SKM-1 (cell line): ENCODE measurements at regions not wholly inside any gene's neighbourhood (a gene's known extent, or its start where the extent isn't known, plus 50 kb on each side); places are given as distances from the start of the nearest gene placed in this dataset.

Source experiments
- DNase-seq: peaks from one replicate; lab custom pipeline; 2025; ENCODE audit not compliant: unreplicated experiment; lab: John Stamatoyannopoulos, UW

DNA sequence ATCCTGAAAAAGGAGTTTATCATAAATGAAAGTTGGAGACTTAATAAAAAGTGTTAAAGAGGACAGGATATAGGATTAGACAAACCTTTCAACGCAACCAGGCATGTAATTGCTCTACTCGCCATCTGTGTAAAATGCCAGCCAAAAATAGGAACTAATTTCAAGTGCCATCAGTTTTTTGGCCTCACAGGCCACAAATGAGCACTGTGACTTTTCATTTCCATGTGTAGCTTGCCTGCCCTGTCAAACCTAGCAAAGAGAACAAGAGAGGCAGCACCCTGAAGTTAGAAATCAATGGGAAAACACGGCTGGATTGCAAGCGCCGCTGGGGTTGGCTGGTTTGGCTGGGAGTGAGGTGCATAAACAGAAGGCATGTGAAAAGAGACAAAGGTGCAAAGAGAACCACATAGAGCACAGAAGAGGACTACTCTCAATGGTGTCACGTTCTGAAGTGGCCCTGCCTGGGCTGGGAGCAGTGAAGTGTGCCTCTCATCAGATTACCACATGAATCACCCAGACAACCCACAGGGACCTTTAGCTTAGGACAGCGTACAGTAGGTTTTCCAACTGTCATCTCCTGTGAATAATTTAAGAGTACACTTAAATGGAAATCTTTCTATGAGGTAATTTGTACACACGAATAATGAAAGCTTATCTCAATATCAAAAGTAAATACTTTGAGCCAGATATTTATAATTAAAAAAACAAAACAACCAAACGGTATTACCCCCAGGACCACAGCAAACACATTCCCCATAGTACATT, 78.0 kb upstream of the NHSL1 start:
- no peak for DNase-seq

DNA sequence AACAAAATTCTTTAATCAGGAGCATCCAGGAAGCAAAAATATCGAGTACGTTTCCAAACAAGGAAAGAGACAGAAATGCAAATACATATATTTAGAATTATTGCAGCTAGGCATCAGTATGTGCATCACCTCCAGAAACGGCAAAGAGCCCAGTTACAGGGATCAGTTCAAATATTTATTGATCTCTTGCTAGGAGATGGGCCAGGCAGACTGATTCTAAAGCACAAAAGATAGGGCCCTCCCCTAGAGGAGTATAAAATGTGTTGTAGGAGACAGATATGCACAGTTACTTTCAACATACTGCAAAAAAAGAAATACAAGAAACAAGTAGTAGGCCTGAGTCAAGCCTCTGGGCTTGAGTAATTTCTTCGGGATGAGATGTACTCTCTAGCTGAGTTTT, 80.7 kb upstream of the NHSL1 start:
- no peak for DNase-seq

DNA sequence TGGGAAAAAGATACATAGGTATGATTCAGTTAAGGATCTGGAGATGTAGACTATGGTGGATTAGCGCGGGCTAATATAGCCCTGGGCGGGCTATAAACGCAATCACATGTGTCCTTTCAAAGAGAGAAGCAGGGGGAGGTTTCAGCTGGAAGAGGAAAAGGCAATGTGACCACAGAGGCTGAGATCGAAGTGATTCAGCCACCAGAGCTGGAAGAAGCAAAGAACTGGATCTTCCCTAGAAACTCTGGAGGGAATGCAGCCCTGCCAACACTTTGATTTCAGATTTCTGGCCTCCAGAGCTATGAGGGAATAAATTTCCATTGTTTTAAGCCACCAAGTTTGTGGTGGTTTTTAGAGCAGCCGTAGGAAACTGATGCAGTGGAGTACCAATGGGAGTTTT, 81.5 kb upstream of the NHSL1 start:
- no peak for DNase-seq

DNA sequence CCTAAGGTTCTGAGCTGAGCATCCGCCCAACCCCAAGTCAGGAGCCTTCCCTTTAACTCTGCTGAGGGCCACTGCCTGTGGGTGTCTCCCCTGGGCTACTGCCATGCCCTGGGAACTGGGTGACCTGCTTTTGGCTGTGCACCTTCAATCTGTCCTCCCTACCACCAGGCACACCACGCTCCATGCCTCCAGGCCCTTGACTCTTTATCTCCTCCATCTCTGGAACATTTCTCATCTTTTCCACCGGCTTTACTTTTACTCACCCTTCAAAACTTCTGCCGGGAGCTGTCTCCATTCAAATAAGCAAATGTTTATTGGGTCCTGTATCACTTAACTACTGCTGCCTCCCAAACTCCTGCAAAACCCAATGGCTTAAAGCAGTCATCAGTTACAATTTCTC, 83.3 kb upstream of the NHSL1 start:
- DNase-seq: no peak

DNA sequence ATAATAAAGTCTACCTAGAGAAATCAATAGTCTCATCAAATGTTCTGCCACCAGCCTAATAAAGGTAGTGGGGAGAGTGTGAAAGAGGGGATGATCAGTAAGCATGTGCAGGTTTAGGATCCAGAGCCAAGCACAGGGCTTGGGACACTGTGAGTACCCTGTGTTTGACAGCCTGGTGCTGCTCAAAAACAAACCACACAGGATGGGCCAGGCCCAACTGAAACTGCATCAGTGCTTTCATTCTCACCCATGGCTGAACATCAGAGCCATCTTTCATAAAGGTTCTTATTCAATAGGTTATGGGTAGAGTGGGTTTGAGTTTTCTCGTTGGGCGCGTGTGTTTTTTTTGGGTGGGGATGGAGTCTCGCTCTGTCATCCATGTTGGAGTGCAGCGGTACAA, 87.3 kb upstream of the NHSL1 start:
- DNase-seq: no peak

DNA sequence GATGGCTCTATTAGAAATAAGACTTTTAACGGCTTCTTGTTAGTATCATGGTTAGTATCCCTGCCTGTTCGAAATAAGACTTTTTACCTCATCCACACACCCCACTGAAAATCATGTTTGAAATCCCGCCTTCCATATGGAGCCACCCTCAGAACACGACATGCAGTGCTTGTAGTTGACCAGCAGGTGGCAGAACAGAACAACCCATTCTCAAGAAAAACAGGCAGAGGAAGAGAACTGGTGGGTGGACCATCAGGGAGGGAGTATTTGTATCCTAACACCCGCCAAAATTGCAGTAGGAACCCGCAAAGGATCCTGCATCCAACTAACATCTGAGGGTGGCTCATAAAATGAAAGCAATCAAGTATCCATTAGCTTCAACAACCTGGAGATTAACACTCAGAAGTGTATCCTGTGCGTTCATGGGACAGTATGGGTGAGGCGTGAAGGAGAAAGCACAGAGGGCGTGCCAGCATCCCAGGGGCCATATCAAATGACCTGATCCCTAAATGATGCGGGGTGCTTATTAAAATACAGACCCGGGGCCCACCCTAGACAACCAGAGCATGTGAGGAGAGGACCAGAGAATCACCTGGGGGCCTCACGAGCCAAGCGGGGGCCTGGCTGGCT, 89.6 kb upstream of the NHSL1 start:
- peak; percentile 51 for DNase-seq

DNA sequence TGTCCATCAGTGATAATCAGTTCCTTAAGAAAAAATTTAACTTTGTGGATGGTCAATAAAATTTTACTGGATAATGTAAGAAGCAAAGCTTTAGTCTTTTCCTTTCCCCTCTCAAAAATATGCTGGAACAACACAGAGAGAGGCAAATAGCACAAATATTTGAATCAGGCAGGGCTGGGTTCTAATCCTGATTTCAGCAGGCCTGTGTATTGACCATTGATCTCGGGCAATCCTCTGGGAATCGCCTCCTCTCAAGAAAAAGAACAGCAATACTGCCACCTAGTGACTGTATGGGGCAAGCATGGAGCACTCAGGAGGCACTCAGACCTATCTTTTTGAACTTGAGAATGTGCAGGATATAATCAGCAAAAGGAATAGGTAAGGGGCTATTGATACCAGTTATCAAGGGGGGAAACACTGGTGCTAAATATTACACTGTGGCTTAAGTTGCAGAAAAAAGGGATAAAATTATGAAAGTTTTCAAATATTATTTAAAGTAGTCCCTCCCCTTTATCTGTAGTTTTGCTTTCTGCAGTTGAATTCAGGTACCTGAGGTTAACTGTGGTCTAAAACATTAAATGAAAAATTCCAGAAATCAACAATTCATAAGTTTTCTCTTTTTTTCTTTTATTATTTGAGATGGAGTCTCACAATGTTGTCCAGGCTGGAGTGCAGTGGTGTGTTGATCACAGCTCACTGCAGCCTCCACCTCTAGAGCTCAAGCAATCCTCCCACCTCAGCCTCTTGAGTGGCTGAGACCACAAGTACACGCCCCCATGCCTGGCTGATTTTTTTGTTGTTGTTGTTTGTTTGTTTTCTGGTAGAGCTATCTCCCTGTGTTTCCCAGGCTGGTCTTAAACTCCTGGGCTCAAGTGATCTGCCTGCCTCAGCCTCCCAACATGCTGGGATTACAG, 91.8 kb upstream of the NHSL1 start:
- DNase-seq: peak; percentile 19

DNA sequence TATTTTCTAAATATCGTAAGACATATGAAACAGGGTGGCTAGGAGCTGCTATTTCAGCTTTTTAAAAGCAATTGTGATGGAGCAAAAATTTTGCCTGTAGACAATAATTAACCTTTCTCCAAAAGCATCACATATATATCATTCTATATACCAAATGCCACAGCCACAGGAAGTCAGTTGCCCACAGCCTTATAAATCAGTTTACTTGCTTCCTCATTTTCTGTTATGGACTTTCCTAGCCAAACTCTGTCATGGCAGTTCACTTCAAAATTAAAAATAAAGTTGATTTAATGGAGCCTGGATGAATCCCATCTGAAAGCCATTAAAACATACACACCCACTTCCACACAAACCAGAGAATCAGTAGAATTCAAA, 93.4 kb upstream of the NHSL1 start:
- peak; percentile 40 for DNase-seq

DNA sequence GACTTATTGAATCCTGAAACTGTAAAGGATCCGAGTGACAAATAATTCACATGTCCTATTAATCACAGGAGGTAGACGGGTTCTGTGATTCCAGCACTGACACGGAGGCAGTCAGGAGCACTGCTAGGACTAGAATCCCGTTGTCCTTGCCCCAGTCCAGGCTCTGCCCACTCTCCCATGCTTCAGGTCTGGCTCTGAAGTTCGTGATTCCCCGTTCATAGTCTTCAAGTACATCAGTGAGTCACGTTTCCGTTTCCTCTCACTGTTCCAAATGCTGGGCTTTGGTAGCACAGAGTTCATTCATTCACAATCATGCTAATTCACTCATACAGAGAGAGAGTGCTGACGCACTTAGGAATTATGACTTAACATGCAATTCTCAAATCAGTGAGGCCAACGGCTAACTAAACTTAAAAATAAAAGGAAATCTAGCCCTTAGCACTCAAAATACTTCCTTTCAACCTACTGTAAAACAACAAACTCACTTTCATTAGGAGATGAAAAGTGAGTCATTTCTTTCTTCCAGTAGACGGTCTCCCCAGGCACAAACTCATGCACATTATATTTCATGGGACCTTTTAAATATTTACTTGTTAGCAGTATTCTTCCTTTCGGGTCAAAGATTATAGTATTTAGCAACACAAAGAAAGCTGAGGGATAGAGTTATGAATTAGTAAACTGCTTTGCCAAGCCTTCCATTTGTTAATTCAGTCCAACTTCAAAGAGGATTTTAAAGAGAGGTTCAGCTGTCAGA, 94.0 kb upstream of the NHSL1 start:
- DNase-seq: peak; percentile 28

DNA sequence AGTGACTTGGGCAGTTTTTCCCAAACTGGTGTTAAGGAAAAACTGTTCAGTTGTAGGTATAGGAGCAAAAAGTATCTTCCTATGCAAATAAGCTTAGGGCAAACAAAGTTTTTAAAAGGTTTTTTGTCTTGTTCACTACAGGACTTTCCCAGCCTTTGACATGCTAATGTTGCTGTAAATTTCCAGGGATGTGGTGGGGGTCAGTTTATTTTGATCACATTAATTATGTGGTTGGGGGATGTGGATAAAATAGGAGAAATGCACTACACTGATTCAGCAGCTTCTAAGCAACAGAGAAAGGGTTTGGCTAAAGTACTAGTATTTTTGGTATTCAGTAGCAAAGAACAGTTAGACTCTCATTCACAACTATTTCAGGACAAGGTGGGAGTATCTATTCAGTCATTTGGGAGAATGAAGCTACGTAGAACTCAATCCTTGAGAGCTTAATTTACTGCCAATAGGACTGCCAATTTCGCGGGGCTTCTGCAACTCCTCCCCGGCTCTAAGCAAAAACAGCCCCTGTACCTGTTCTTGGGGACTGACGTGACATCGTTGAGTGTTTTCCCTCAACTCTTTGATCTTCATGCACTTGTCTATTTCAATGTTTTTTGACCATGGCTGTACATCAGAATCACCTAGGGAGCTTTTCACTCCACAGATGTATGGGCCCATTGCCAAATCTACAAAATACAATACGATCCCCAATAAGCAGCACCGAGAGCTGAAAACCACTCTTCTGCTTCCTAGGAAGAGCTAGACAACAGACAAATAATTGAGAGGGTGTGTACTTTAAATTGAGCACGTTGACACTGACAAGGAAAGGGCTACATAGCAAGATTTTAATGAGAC, 94.8 kb upstream of the NHSL1 start:
- no peak for DNase-seq

DNA sequence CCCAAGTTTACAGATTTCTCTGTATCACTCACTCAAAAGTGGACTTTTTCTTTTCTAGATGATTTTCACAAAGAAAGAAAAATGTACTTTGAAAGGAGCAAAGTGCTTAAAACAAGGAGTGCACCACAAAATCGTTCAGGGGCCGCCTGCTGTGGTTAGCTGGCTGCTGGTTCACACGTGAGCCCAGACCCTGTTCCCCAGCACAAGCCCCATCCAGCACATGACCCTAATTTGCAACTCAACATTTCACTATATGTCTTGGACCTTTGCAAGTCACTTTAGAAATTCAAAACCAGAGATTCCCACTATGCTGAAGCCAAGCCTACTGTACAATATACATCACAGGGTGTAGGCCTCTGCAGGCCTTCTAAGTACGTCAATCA, 95.5 kb upstream of the NHSL1 start:
- DNase-seq: no peak

DNA sequence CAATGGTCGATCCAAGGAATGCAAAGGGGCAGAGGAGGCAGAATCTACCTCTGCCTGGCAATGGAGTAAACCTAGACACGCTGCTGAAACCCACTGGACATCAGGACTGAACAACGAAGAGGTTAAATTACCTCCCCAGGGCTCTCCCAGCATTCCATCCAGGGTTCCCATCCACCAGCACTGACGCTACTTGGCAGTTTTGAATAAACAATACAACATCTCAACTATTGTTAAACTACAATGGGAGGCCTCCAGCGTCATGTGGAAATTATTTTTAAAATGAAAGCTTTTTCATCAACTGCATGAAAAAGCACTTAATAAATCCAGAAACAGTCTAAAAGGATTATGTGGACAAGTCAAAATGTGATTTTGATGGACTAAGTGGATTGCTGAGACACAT, 96.8 kb upstream of the NHSL1 start:
- DNase-seq: no peak

DNA sequence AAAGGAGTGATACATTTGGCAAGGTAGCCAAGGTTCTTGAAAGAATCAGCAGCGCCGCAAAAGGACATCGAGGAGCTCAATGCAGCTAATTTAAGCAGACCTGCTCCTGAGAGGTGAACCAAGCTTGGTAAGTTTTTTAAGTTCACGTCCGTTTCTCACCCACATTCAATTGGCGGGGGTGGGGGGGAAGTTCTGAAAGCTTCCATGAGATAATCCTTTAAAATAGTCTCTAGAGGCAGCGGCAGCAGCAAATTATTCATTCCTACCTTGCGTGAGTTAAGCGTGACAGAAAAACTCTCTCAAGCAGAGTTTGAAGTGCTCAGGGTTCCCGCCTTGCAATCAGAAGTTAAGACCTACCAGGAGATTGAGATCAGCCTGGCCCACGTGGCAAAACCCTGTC, 97.3 kb upstream of the NHSL1 start:
- no peak for DNase-seq

DNA sequence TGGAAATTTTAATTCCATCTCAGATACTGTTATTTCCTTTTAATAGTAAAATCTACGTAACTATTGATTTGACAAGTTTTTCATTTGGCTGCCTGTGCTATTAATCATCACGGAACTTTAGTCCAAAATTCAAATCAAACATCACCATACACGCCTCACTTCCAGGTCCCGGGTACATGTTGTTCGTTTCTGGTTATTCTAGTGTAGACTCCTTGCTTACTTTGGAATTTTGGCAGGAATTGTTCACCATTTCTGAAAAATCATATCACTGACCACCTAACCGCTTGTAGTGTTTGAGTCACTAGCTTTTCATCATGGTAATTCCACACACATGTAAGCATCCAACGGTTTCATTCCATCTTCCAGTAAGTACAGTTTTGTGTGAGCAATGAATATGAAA, 98.0 kb upstream of the NHSL1 start:
- no peak for DNase-seq

DNA sequence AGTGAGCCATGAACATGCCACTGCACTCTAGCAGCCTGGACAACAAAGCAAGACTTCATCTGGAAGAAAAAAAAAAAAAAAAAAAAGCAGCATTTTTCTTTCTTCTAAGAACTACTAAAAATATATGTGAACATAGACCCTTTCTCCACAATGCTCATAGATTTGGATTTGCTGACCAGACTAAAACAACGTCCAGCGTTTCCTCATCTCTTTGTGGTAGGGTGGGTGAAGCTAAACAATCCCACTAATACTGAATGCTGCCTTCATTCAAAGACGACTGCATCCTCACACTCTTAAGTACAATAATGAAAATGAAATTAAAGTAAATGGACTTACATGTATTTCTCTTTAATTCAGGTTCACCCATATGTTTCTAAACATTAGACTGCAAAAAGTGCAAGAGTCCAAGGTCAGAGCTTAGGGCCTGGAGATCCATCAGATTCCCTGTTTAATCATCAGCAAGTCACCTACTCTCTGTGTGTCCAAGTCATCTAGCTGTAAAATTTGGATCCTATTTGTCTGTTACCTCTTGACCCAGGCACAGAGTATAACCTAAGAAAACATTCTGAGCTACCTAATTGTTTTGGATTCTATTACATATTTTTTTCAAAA, 99.4 kb upstream of the NHSL1 start:
- no peak for DNase-seq

DNA sequence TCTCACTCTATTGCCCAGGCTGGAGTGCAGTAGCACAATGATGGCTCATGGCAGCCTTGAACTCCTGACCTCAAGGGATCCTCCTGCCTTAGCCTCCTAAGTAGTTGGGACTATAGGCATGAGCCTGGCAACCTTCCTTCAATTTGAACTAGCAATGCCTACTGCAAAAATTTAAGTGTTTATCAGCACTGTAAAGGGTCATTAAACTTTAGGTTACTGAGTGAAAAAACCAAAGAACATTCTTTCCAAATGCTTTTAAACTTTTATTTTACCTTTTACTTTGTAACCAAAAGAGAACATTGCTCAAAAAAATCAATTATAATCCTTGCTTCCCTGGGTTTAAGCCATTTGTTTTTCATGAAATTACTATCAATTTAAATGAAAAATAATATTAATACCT, 101.0 kb upstream of the NHSL1 start:
- DNase-seq: no peak

DNA sequence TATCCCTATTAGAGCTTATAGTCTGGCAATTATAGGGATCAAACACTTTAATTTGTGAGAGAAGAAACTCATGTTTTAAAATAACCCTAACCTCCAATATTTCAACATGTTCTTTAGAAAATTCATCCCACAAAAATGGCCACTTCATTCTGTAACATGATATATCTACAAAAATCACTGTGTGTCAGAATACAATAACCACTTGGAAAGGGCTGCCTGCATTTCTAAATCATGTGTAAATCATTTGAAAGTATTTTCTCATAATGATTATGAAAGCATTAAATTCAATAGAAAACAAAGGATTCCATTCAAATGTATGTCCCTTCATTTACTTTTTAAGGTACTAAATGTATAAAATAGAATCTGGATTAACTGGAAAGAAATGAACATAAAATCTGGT, 101.4 kb upstream of the NHSL1 start:
- no peak for DNase-seq

DNA sequence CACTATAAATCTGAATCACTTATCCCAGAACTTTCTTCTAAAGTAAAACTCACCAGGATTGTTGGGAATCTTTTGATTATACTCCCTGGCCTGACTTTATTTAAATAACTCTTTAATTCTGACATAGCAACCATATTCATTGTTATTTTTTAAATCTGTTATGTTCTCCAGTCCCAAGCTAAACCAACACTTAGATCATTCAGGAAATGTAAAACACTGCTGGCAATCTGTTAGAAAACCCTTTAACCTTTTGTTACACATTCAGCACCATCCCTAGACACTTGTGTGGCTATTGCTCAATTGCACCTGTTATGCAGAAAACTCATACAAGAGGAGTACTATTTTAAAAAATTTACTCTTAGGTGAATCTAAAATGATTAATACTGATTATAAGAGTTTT, 101.8 kb upstream of the NHSL1 start:
- no peak for DNase-seq

DNA sequence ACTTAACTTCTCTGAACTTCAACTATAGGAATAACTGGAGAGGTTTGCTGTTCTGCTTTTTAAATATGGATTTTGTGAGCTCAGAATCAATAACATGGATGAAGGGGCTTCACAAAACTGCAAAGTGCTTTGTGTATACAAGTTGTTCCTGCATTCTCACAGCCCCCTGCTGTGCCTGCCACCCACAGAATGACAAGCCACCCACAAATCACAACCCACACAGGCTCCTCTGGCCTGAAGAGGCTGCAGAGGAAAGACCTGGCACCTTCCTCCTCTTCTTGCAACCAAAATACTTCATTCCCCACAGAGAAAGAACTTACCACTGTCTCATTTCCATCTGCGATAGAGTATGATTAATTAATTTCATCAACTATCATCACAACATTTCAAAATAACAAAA, 106.7 kb upstream of the NHSL1 start:
- no peak for DNase-seq
